ENCODE measurements at regions not wholly inside any gene's neighbourhood (a gene's known extent, or its start where the extent isn't known, plus 50 kb on each side); places are given as distances from the start of the nearest gene placed in this dataset.

DNA sequence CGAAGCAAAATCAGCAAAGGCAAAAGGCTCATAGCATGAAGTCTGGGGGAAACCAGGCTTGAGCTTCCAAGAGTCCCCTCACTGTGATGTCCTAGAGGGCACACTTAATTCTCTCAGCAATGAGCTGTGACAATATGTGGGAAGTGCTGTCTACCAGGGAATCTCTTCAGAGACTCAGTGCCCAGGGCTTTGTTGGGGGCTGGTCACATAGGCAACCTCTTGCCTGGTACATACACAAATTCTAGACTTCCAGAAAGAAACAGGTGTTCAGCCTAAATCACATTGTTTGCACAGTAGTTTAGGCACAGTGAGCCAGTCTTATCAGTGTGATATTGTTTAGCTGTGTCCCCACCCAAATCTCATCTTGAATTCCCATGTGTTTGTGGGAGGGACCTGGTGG, 400.5 kb downstream of the PRDM2 start:
- Histone ChIP-seq H3K4me1 (no peaks in the 10 kb centered on the region), H3K27ac (no peak overlapping the region), H3K27me3 (no peaks in the 10 kb centered on the region), H3K9me3 (no peaks in the 10 kb centered on the region), H3K4me3 (no peak overlapping the region), H3K36me3 (no peaks in the 10 kb centered on the region)
- no CpG with 5 or more reads among the region's 1 CpG for WGBS
- no peak for DNase-seq (ENCODE audit: low spot score in 2 of 2)
- TF ChIP-seq POLR2A (IDR thresholded peaks at IDR 0.05), result no peak
- no peak for TF ChIP-seq EP300 (IDR thresholded peaks at IDR 0.05)
- TF ChIP-seq POLR2AphosphoS5 (IDR thresholded peaks at IDR 0.05), result no peak
- TF ChIP-seq, protein P1, sequence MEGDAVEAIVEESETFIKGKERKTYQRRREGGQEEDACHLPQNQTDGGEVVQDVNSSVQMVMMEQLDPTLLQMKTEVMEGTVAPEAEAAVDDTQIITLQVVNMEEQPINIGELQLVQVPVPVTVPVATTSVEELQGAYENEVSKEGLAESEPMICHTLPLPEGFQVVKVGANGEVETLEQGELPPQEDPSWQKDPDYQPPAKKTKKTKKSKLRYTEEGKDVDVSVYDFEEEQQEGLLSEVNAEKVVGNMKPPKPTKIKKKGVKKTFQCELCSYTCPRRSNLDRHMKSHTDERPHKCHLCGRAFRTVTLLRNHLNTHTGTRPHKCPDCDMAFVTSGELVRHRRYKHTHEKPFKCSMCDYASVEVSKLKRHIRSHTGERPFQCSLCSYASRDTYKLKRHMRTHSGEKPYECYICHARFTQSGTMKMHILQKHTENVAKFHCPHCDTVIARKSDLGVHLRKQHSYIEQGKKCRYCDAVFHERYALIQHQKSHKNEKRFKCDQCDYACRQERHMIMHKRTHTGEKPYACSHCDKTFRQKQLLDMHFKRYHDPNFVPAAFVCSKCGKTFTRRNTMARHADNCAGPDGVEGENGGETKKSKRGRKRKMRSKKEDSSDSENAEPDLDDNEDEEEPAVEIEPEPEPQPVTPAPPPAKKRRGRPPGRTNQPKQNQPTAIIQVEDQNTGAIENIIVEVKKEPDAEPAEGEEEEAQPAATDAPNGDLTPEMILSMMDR (IDR thresholded peaks at IDR 0.05), result no peak

DNA sequence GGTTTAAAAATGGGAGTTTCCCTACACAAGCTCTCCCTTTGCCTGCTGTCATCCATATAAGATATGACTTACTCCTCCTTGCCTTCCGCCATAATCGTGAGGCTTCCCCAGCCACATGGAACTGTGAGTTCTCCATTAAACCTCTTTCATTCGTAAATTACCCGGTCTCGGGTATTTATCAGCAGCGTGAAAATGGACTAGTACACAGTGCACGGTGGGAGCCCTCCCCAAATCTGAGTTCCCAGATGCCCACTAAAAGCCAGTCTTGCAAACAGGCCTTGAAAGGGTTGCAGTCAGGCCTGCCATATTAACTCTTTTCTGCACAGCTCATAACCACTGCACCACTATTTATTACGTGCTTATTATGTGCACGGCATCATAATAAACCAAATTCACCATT, 400.9 kb downstream of the PRDM2 start:
- 88% methylated on average over 9 of the region's 9 CpGs for WGBS
- DNase-seq (ENCODE audit: low spot score in 2 of 2), result no peak
- no peak overlapping the region for H3K4me3 ChIP-seq
- no peaks in the 10 kb centered on the region for H3K9me3 ChIP-seq
- H3K4me1 ChIP-seq, result no peaks in the 10 kb centered on the region
- no peak overlapping the region for H3K27ac ChIP-seq
- H3K27me3 ChIP-seq, result no peaks in the 10 kb centered on the region
- no peaks in the 10 kb centered on the region for H3K36me3 ChIP-seq
- TF ChIP-seq POLR2A (IDR thresholded peaks at IDR 0.05), result no peak
- TF ChIP-seq POLR2AphosphoS5 (IDR thresholded peaks at IDR 0.05), result no peak
- TF ChIP-seq, protein P1 (IDR thresholded peaks at IDR 0.05), result no peak
- no peak for TF ChIP-seq EP300 (IDR thresholded peaks at IDR 0.05)

DNA sequence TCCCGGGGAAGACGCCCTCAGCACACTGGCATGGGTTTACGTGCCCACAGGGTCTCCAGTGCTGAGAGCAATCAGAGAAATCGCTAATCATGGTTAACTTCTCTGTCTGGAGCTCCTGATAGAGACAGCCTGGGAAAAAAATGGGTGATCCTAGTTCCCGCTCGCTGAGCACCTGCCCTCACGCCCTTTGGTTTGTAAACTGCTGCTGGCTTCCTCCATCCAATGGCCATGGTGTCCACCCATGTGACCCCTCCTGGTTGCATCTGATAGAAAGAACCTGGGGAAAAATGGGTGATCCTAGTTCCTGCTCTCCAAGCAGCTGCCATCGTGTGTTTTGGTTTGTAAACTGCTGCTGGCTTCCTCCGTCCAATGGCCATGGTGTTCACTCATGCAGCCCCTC, 402.2 kb downstream of the PRDM2 start:
- H3K4me3 ChIP-seq, result no peak overlapping the region
- H3K9me3 ChIP-seq, result no peaks in the 10 kb centered on the region
- no peaks in the 10 kb centered on the region for H3K4me1 ChIP-seq
- H3K36me3 ChIP-seq, result no peaks in the 10 kb centered on the region
- DNase-seq (ENCODE audit: low spot score in 2 of 2), result no peak
- WGBS, result 82% methylated on average over 9 of the region's 9 CpGs
- no peaks in the 10 kb centered on the region for H3K27me3 ChIP-seq
- no peak overlapping the region for H3K27ac ChIP-seq
- TF ChIP-seq, protein P1 (IDR thresholded peaks at IDR 0.05), result no peak
- TF ChIP-seq POLR2A (IDR thresholded peaks at IDR 0.05), result no peak
- TF ChIP-seq POLR2AphosphoS5 (IDR thresholded peaks at IDR 0.05), result no peak
- no peak for TF ChIP-seq EP300 (IDR thresholded peaks at IDR 0.05)

- no peaks in the 10 kb centered on the region for H3K4me1 ChIP-seq
- no peak overlapping the region for H3K4me3 ChIP-seq
- no peak for TF ChIP-seq POLR2AphosphoS5 (IDR thresholded peaks at IDR 0.05)
- TF ChIP-seq, protein P1 (IDR thresholded peaks at IDR 0.05), result no peak
- no peak for TF ChIP-seq POLR2A (IDR thresholded peaks at IDR 0.05)
- no peak for TF ChIP-seq EP300 (IDR thresholded peaks at IDR 0.05)
- H3K9me3 ChIP-seq, result no peaks in the 10 kb centered on the region
- H3K27me3 ChIP-seq, result no peaks in the 10 kb centered on the region
- WGBS, result 92% methylated on average over 7 of the region's 7 CpGs
- H3K27ac ChIP-seq, result no peak overlapping the region
- no peaks in the 10 kb centered on the region for H3K36me3 ChIP-seq
- DNase-seq (ENCODE audit: low spot score in 2 of 2), result no peak
Observed at GRCh38 chr1:14103878-14104430, 404.0 kb downstream of the PRDM2 start.

DNA sequence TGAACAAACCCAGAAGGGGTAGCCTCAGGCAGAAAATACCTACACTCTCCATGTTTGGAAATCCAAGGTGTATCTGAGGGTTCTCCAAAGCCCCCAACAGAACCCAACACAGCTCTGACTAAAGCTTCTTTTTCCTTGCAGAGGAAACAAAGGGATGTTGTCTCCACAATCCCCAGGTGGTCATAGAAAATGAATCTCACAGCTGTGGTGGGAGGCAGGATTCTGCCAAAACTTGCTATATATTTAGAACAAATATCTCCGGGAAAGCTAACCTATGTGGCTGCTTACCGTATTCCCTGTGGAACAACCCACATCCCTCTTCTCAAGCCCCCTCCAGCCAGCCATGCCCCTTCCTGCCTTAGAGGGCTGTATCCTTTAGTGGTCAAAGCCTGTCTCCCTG, 406.1 kb downstream of the PRDM2 start:
- H3K4me1 ChIP-seq, result no peaks in the 10 kb centered on the region
- TF ChIP-seq, protein P1 (IDR thresholded peaks at IDR 0.05), result no peak
- no peak for TF ChIP-seq POLR2AphosphoS5 (IDR thresholded peaks at IDR 0.05)
- no peak for TF ChIP-seq POLR2A (IDR thresholded peaks at IDR 0.05)
- no peak for TF ChIP-seq EP300 (IDR thresholded peaks at IDR 0.05)
- no peaks in the 10 kb centered on the region for H3K36me3 ChIP-seq
- H3K27me3 ChIP-seq, result no peaks in the 10 kb centered on the region
- DNase-seq (ENCODE audit: low spot score in 2 of 2), result no peak
- H3K27ac ChIP-seq, result no peak overlapping the region
- 70% methylated on average over 2 of the region's 2 CpGs for WGBS
- H3K4me3 ChIP-seq, result no peak overlapping the region
- H3K9me3 ChIP-seq, result no peaks in the 10 kb centered on the region
